Activated T-helper 1 cell treated with anti-CD3 and anti-CD28 coated beads, Interleukin-12 subunit alpha, Interleukin-12 subunit beta, Interleukin-2, Interleukin-4 antibody, amounts not matched to agents 30 ng/mL and 10 ng/mL and 1 ng/mL, durations not matched to agents 14 hours and 24 hours and 36 hours (primary cell): ENCODE measurements at regions not wholly inside any gene's neighbourhood (a gene's known extent, or its start where the extent isn't known, plus 50 kb on each side); places are given as distances from the start of the nearest gene placed in this dataset.

Source experiments
- DNase-seq: peaks from one replicate; pipeline ENCODE4 v3.0.0; 2021; ENCODE audit warnings: low spot score
- H3K27ac Mint-ChIP-seq: one replicate; pipeline ENCODE4 v1.8.0; 2021; ENCODE audit warnings: mild to moderate bottlenecking, mixed read lengths
- H3K27me3 Mint-ChIP-seq: one replicate; pipeline ENCODE4 v1.8.0; 2022; ENCODE audit warnings: mild to moderate bottlenecking, moderate library complexity, mixed read lengths; ENCODE audit not compliant: insufficient read depth
- H3K36me3 Mint-ChIP-seq: one replicate; pipeline ENCODE4 v1.8.0; 2021; ENCODE audit warnings: low read depth, mixed read lengths
- H3K4me1 Mint-ChIP-seq: one replicate; pipeline ENCODE4 v1.8.0; 2021; ENCODE audit warnings: low read depth, mixed read lengths
- H3K4me3 Mint-ChIP-seq: one replicate; pipeline ENCODE4 v1.8.0; 2021; ENCODE audit warnings: mild to moderate bottlenecking, moderate library complexity, mixed read lengths
- H3K9me3 Mint-ChIP-seq: one replicate; pipeline ENCODE4 v1.8.0; 2021; ENCODE audit warnings: mixed read lengths
- intact Hi-C: fragments of 100-400 bp; cut with micrococcal nuclease; formaldehyde crosslinking; loops from one replicate; pipeline ENCODE4 v1.15.1; 2024

GRCh38 chr2:21642647-21643046 lies 518.9 kb downstream of the TDRD15 start:
- Mint-ChIP-seq H3K4me3 (no peak overlapping the region), H3K36me3 (no peaks in the 10 kb centered on the region), H3K27me3 (no peaks in the 10 kb centered on the region), H3K9me3 (peaks cover 13% of the 10 kb centered on the region), H3K4me1 (no peaks in the 10 kb centered on the region), H3K27ac (no peak overlapping the region)
- intact Hi-C loops = no loop called here
- no peak for DNase-seq

- Mint-ChIP-seq H3K4me3 (no peak overlapping the region), H3K4me1 (no peaks in the 10 kb centered on the region), H3K27ac (no peak overlapping the region), H3K9me3 (peaks cover 13% of the 10 kb centered on the region), H3K27me3 (no peaks in the 10 kb centered on the region), H3K36me3 (no peaks in the 10 kb centered on the region)
- DNase-seq = no peak
- intact Hi-C loops = no loop called here
Measured at GRCh38 chr2:21643180-21643579, 519.4 kb downstream of the TDRD15 start.

DNA sequence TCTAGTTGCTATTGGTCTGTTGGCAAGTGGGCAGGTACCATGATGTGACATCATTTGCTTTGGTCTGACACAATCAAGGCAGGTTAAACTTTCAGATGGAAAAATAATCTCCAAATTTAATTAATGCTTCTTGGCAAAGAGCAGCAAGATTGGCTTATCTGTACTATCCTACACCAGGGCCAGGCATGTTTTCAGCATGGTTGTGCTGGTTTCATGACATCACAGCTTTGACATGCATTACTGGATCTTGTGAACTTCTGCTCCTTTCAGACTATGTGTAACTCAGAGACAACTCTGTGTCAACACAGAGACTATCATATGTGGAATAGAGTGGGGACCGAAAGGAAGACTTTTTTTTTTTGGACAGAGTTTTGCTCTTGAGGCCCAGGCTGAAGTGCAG lies 520.5 kb downstream of the TDRD15 start:
- intact Hi-C loops = no loop called here
- Mint-ChIP-seq H3K9me3 (peaks cover 13% of the 10 kb centered on the region), H3K36me3 (no peaks in the 10 kb centered on the region), H3K4me3 (no peak overlapping the region), H3K27ac (no peak overlapping the region), H3K27me3 (no peaks in the 10 kb centered on the region), H3K4me1 (no peaks in the 10 kb centered on the region)
- no peak for DNase-seq

DNA sequence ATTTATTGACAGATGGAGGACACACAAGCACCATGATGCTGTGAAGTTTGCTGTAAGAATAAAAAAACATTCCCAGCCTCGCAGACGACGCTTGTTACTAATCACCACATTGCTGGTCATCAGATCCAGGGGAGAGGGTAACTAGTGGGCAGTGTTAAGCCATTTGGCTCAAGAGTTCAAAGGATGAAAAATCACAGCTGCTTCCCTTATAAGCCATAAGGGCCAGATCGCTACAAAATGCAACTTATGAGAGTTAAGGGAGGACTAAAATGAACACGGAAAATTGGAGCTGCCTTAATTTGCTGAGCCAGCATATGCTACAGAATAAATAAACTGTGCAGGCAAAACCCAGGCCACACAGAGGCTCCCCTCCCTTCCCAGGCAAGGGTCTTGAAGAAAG lies 522.6 kb downstream of the TDRD15 start:
- Mint-ChIP-seq H3K36me3 (no peaks in the 10 kb centered on the region), H3K4me1 (no peaks in the 10 kb centered on the region), H3K4me3 (no peak overlapping the region), H3K27ac (no peak overlapping the region), H3K27me3 (no peaks in the 10 kb centered on the region), H3K9me3 (peaks cover 10% of the 10 kb centered on the region)
- intact Hi-C loops = no loop called here
- DNase-seq = no peak

- intact Hi-C loops = no loop called here
- Mint-ChIP-seq H3K4me3 (no peak overlapping the region), H3K36me3 (no peaks in the 10 kb centered on the region), H3K27ac (no peak overlapping the region), H3K4me1 (no peaks in the 10 kb centered on the region), H3K27me3 (no peaks in the 10 kb centered on the region), H3K9me3 (peaks cover 10% of the 10 kb centered on the region)
- DNase-seq = no peak
Measured at GRCh38 chr2:21650569-21650968, 526.8 kb downstream of the TDRD15 start.

- intact Hi-C loops = no loop called here
- H3K27ac Mint-ChIP-seq = no peak overlapping the region
- DNase-seq = no peak
- no peaks in the 10 kb centered on the region for H3K4me1 Mint-ChIP-seq
- H3K36me3 Mint-ChIP-seq = no peaks in the 10 kb centered on the region
- no peak overlapping the region for H3K4me3 Mint-ChIP-seq
- no peaks in the 10 kb centered on the region for H3K27me3 Mint-ChIP-seq
- peaks cover 3% of the 10 kb centered on the region for H3K9me3 Mint-ChIP-seq
Measured at GRCh38 chr2:21655136-21655535, 531.4 kb downstream of the TDRD15 start.

DNA sequence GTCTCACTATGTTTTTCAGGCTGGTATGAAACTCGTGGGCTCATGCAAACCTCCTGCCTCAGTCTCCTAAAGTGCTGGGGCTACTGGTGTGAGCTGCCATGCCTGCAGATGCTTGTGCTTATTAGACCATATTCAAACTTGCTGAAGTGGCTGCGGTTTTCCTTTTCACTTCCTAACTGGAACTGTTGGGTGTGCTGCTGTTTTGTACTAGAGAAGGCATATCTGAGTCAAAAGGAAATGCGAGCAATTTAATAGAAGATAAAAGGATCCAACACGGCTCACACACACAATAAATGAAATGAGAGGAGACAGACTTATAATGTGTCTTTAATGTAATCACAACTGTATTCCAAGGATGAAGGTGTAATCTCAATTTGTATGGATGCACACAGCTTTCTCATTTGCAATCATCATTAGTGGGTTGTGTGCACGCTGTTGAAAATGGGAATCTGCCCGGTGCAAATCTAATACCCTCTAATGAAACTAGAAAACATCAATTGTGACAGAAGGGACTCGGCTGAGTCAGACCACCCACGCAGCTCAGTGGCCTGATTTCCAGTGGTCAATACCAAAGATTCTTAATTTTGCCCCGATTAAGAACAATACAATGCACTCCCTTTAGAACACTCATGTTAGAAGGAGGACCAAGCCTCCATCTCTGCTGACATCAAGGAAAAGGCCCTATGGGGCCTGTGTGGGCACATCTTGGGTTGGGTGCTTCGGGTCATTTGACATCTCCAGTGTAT lies 532.7 kb downstream of the TDRD15 start:
- H3K27ac Mint-ChIP-seq = no peak overlapping the region
- no peaks in the 10 kb centered on the region for H3K36me3 Mint-ChIP-seq
- H3K27me3 Mint-ChIP-seq = no peaks in the 10 kb centered on the region
- no peaks in the 10 kb centered on the region for H3K4me1 Mint-ChIP-seq
- no peak overlapping the region for H3K4me3 Mint-ChIP-seq
- no peak for DNase-seq
- intact Hi-C loops = no loop called here
- H3K9me3 Mint-ChIP-seq = no peaks in the 10 kb centered on the region

- no peaks in the 10 kb centered on the region for H3K36me3 Mint-ChIP-seq
- H3K9me3 Mint-ChIP-seq = no peaks in the 10 kb centered on the region
- no peak overlapping the region for H3K27ac Mint-ChIP-seq
- intact Hi-C loops = no loop called here
- no peaks in the 10 kb centered on the region for H3K27me3 Mint-ChIP-seq
- H3K4me1 Mint-ChIP-seq = no peaks in the 10 kb centered on the region
- H3K4me3 Mint-ChIP-seq = no peak overlapping the region
- no peak for DNase-seq
Measured at GRCh38 chr2:21657445-21657844, 533.7 kb downstream of the TDRD15 start.

- Mint-ChIP-seq H3K36me3 (no peaks in the 10 kb centered on the region), H3K4me1 (no peaks in the 10 kb centered on the region), H3K27ac (no peak overlapping the region), H3K4me3 (no peak overlapping the region), H3K9me3 (no peaks in the 10 kb centered on the region), H3K27me3 (no peaks in the 10 kb centered on the region)
- no peak for DNase-seq
- intact Hi-C loops = no loop called here
Measured at GRCh38 chr2:21658269-21658668, 534.5 kb downstream of the TDRD15 start.

DNA sequence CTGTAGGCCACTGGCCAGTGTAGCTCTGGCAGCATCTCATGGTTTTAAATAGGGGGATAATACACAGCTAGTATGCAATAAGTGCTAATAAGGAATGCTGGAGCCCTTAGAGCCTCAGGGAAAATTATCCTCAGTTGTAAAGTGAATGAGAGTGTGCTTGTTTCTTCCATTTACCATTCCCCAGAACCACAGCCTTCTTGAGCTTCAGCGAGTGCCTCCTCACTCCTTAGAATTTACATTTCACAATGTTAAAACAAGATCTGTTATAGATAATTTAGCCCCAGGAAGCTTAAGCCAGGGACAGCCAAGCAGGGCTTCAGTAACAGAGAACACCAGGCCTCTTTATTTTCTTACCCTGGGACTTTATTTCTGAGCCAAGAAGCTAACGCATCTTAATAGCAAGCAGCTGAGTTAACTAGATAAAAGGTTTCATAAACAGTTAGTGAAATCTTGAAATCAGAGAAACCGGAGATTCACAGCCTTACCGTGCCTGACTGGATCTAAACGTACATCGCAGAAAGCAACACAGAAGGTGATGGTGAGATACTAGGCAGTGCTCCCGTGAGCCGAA lies 535.2 kb downstream of the TDRD15 start:
- DNase-seq = no peak
- Mint-ChIP-seq H3K27me3 (no peaks in the 10 kb centered on the region), H3K9me3 (no peaks in the 10 kb centered on the region), H3K4me1 (no peaks in the 10 kb centered on the region), H3K27ac (no peak overlapping the region), H3K36me3 (no peaks in the 10 kb centered on the region), H3K4me3 (no peak overlapping the region)
- intact Hi-C loops = no loop called here

GRCh38 chr2:21664083-21664482 lies 540.3 kb downstream of the TDRD15 start:
- no peaks in the 10 kb centered on the region for H3K4me1 Mint-ChIP-seq

GRCh38 chr2:21667638-21668037 lies 543.9 kb downstream of the TDRD15 start:
- no peaks in the 10 kb centered on the region for H3K36me3 Mint-ChIP-seq
- no peaks in the 10 kb centered on the region for H3K27me3 Mint-ChIP-seq
- intact Hi-C loops = no loop called here
- H3K4me1 Mint-ChIP-seq = no peaks in the 10 kb centered on the region
- no peak overlapping the region for H3K4me3 Mint-ChIP-seq
- no peak overlapping the region for H3K27ac Mint-ChIP-seq
- DNase-seq = no peak
- H3K9me3 Mint-ChIP-seq = peaks cover 8% of the 10 kb centered on the region

More at GRCh38 chr2:21664083-21664482, 540.3 kb downstream of the TDRD15 start:
- Mint-ChIP-seq H3K4me3 (no peak overlapping the region), H3K36me3 (no peaks in the 10 kb centered on the region), H3K27me3 (no peaks in the 10 kb centered on the region), H3K9me3 (peaks cover 4% of the 10 kb centered on the region), H3K27ac (no peak overlapping the region)
- DNase-seq = no peak
- intact Hi-C loops = no loop called here

DNA sequence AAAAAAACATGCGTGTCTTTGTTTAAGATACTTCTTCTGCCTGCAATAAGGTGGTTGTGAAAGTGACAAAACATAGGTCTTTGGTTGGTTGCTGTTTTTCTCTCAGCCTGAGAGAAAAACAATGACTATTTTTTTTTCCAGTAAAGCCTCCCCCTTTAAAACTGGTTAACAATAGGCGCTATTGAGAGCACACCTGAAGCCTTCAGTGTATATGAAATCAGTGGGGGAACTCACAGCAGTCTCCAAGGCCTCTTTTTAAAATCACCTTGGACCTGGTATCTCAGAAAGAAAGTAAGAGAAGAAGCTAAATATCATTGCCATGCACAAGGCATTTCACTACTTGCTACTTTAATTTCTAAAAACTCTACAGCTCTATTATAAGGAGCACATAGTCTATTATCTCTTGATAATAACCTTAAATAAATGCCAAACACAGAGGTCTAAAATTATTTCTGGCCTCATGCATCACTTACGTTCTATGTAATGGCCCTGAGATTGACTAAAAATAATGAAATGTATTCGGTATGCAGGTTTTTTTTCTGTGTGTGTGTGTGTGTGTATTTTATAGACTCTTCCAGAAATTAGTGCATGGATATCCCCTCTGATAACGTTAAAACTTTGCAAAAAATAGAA lies 544.4 kb downstream of the TDRD15 start:
- Mint-ChIP-seq H3K9me3 (peaks cover 8% of the 10 kb centered on the region), H3K27me3 (no peaks in the 10 kb centered on the region), H3K4me1 (no peaks in the 10 kb centered on the region), H3K4me3 (no peak overlapping the region), H3K36me3 (no peaks in the 10 kb centered on the region), H3K27ac (no peak overlapping the region)
- DNase-seq = no peak
- intact Hi-C loops = no loop called here
